Ovary (tissue), 3 donors: ENCODE measurements at regions not wholly inside any gene's neighbourhood (a gene's known extent, or its start where the extent isn't known, plus 50 kb on each side); places are given as distances from the start of the nearest gene placed in this dataset.

ENCODE experiments used
- CTCF ChIP-seq, 3 donors: fragments of 450-650 bp in 2 of 3; fragments of 200-600 bp in 1 of 3; IDR thresholded peaks; one replicate each; pipeline versions ENCODE4 v1.5.1 to v1.8.0; 2016 to 2022; ENCODE audit warnings: antibody characterized with exemption in 3 of 3, mild to moderate bottlenecking in 1 of 3
- EP300 ChIP-seq: sonication (generic); formaldehyde crosslinking; IDR thresholded peaks from one replicate; pipeline ENCODE4 v1.6.1; 2017; ENCODE audit warnings: antibody characterized with exemption
- POLR2A ChIP-seq: fragments of 450-650 bp; IDR thresholded peaks from one replicate; pipeline ENCODE4 v1.6.1; 2017; ENCODE audit warnings: antibody characterized with exemption, mild to moderate bottlenecking, moderate library complexity
- donor health status: DM: no; HTN: no; CAD: no.

- TF ChIP-seq CTCF (IDR thresholded peaks at IDR 0.05) (no peak), EP300 (no peak), POLR2A (no peak)
Measured at GRCh38 chr4:81522711-81523110, 51.0 kb upstream of the RASGEF1B start.
